PC-9 (cell line): ENCODE measurements at regions not wholly inside any gene's neighbourhood (a gene's known extent, or its start where the extent isn't known, plus 50 kb on each side); places are given as distances from the start of the nearest gene placed in this dataset.

Source experiments
- CTCF ChIP-seq: fragments of 200-600 bp; sonication (generic); conservative IDR thresholded peaks from 2 replicates; pipeline ENCODE4 v1.6.1; 2017; ENCODE audit warnings: mixed run types, antibody characterized with exemption, mild to moderate bottlenecking, moderate library complexity
- EZH2 ChIP-seq: fragments of 200-600 bp; sonication (generic); IDR thresholded peaks from 2 replicates; pipeline ENCODE4 v1.8.0; 2017; ENCODE audit warnings: antibody characterized with exemption, low read depth

DNA sequence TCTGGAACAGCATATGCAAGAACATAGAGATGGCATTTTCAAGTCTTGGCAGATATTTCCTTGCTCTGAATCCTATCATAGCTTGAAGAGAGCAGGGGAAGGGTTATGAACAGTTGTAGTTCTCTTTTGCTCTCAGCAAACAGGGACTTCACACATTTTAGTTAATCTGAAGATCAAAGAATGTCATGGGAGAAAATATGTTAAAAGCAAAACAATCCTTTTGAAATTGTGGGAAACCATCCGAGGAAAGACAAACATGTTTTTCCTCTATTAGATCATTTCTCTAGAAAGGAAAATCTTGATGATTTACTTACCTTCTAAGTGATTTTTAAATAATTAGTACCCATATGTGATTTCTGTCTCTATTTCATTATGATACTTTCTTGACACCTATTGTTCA is 77.8 kb upstream of the DCBLD2 start:
- TF ChIP-seq EZH2 = no peak
- TF ChIP-seq CTCF = no peak
